ENCODE measurements at regions not wholly inside any gene's neighbourhood (a gene's known extent, or its start where the extent isn't known, plus 50 kb on each side); places are given as distances from the start of the nearest gene placed in this dataset.

DNA sequence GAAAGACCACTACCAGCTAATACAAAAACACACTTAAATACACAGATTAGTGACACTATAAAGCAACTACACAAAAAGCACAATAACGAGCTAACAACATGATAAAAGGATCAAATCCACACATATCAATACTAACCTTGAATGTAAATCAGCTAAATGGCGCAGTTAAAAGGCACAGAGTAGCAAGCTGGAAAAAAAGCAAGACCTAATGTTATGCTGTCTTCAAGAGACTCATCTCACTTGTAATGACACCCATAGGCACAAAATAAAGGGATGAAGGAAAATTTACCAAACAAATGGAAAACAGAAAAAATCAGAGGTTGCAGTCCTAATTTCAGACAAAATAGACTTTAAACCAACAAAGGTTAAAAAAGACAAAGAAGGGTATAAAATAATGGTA, 86.3 kb downstream of the NUS1 start:
- ATAC-seq (no peak), DNase-seq (no peak)
- peaks cover 0 to 7% (median 0%) of the 10 kb centered on the region in 5 donors for H3K36me3 Mint-ChIP-seq
- H3K4me3 ChIP-seq (ENCODE audit: low read length), result no peak overlapping the region
- POLR2A ChIA-PET, result no interaction called here
- no peaks in the 10 kb centered on the region for H3K36me3 ChIP-seq (ENCODE audit: control insufficient read depth in 2 of 3, insufficient read depth in 3 of 3, low read length in 3 of 3)
- no peak overlapping the region for H3K27ac ChIP-seq (ENCODE audit: low read depth, low read length)
- no peaks in the 10 kb centered on the region for H3K27me3 ChIP-seq (ENCODE audit: control insufficient read depth in 2 of 2, insufficient read depth in 2 of 2, low read length in 2 of 2)
- H3K27me3 Mint-ChIP-seq, result peaks cover 0 to 11% (median 3%) of the 10 kb centered on the region in 5 donors
- no peak overlapping the region for H3K4me3 Mint-ChIP-seq
- no peak overlapping the region for H3K27ac Mint-ChIP-seq
- peaks cover 2 to 38% (median 15%) of the 10 kb centered on the region in 11 donors for H3K9me3 Mint-ChIP-seq
- no peaks in the 10 kb centered on the region for H3K4me1 Mint-ChIP-seq
- intact Hi-C loops (cut with micrococcal nuclease), result no loop called here
- no peaks in the 10 kb centered on the region for H3K4me1 ChIP-seq (ENCODE audit: control insufficient read depth in 2 of 2, insufficient read depth in 2 of 2, low read length in 2 of 2)
- H3K9me3 ChIP-seq (ENCODE audit: control insufficient read depth in 2 of 3, low read length in 3 of 3), result peaks cover 0 to 10% (median 0%) of the 10 kb centered on the region in 3 experiments
- CTCF ChIA-PET, result no interaction called here

- intact Hi-C loops (cut with micrococcal nuclease), result no loop called here
- no peak overlapping the region for H3K4me3 ChIP-seq (ENCODE audit: low read length)
- Mint-ChIP-seq H3K4me1 (peaks cover 0 to 2% (median 0%) of the 10 kb centered on the region in 7 donors), H3K4me3 (no peak overlapping the region), H3K36me3 (no peaks in the 10 kb centered on the region), H3K27me3 (peaks cover 0 to 14% (median 4%) of the 10 kb centered on the region in 5 donors), H3K27ac (no peak overlapping the region), H3K9me3 (peaks cover 0 to 8% (median 0%) of the 10 kb centered on the region in 11 donors)
- no peaks in the 10 kb centered on the region for H3K9me3 ChIP-seq (ENCODE audit: control insufficient read depth in 2 of 3, low read length in 3 of 3)
- ATAC-seq (peak; percentile 36), DNase-seq (no peak)
- H3K27me3 ChIP-seq (ENCODE audit: control insufficient read depth in 2 of 2, insufficient read depth in 2 of 2, low read length in 2 of 2), result no peaks in the 10 kb centered on the region
- ChIA-PET CTCF (no interaction called here), POLR2A (no interaction called here)
- H3K27ac ChIP-seq (ENCODE audit: low read depth, low read length), result no peak overlapping the region
- H3K4me1 ChIP-seq (ENCODE audit: control insufficient read depth in 2 of 2, insufficient read depth in 2 of 2, low read length in 2 of 2), result no peaks in the 10 kb centered on the region
- H3K36me3 ChIP-seq (ENCODE audit: control insufficient read depth in 2 of 3, insufficient read depth in 3 of 3, low read length in 3 of 3), result no peaks in the 10 kb centered on the region
These were observed 96.1 kb downstream of the NUS1 start for GRCh38 chr6:117771403-117771802.

- H3K4me1 ChIP-seq (ENCODE audit: control insufficient read depth in 2 of 2, insufficient read depth in 2 of 2, low read length in 2 of 2), result no peaks in the 10 kb centered on the region
- Mint-ChIP-seq H3K36me3 (no peaks in the 10 kb centered on the region), H3K4me1 (peaks cover 0 to 2% (median 0%) of the 10 kb centered on the region in 7 donors), H3K4me3 (no peak overlapping the region), H3K27ac (no peak overlapping the region), H3K27me3 (peaks cover 2 to 33% (median 18%) of the 10 kb centered on the region in 5 donors), H3K9me3 (peaks cover 0 to 3% (median 0%) of the 10 kb centered on the region in 11 donors)
- ChIA-PET POLR2A (no interaction called here), CTCF (interaction anchor here (0.6 kb wide), 1 partner anchor 59 kb away, joined by 5 read pairs; no protein-coding TSS in a partner anchor)
- H3K27me3 ChIP-seq (ENCODE audit: control insufficient read depth in 2 of 2, insufficient read depth in 2 of 2, low read length in 2 of 2), result no peaks in the 10 kb centered on the region
- no peaks in the 10 kb centered on the region for H3K36me3 ChIP-seq (ENCODE audit: control insufficient read depth in 2 of 3, insufficient read depth in 3 of 3, low read length in 3 of 3)
- no peaks in the 10 kb centered on the region for H3K9me3 ChIP-seq (ENCODE audit: control insufficient read depth in 2 of 3, low read length in 3 of 3)
- H3K4me3 ChIP-seq (ENCODE audit: low read length), result no peak overlapping the region
- DNase-seq (no peak), ATAC-seq (no peak)
- H3K27ac ChIP-seq (ENCODE audit: low read depth, low read length), result no peak overlapping the region
- intact Hi-C loops (cut with micrococcal nuclease), result no loop called here
These were observed 101.2 kb downstream of the NUS1 start for GRCh38 chr6:117776441-117776840.

DNA sequence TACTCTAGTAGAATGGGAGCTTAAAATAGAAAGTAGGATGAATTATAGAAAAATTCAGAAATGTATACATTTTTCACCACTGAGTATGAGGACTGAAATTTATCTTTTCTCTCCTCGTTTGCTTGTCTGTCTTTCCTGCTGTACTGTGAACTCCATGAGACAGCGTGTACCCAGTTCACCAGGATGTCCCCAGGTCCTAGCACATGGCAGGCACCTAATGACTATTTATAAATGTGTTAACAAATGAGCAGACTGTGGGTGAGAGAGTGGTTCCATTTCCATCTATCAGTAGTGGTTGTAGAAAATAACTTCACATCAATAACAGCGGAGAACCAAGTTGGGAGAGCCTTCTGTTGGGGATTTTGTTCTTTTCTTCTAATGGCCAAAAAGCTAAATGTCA, 106.3 kb downstream of the NUS1 start:
- no peaks in the 10 kb centered on the region for H3K36me3 ChIP-seq (ENCODE audit: control insufficient read depth in 2 of 3, insufficient read depth in 3 of 3, low read length in 3 of 3)
- no peaks in the 10 kb centered on the region for H3K4me1 ChIP-seq (ENCODE audit: control insufficient read depth in 2 of 2, insufficient read depth in 2 of 2, low read length in 2 of 2)
- H3K9me3 ChIP-seq (ENCODE audit: control insufficient read depth in 2 of 3, low read length in 3 of 3), result no peaks in the 10 kb centered on the region
- no peaks in the 10 kb centered on the region for H3K27me3 ChIP-seq (ENCODE audit: control insufficient read depth in 2 of 2, insufficient read depth in 2 of 2, low read length in 2 of 2)
- no peaks in the 10 kb centered on the region for H3K36me3 Mint-ChIP-seq
- intact Hi-C loops (cut with micrococcal nuclease), result no loop called here
- no peak overlapping the region for H3K27ac ChIP-seq (ENCODE audit: low read depth, low read length)
- ChIA-PET CTCF (no interaction called here), POLR2A (no interaction called here)
- H3K27me3 Mint-ChIP-seq, result peaks cover 2 to 28% (median 26%) of the 10 kb centered on the region in 5 donors
- H3K4me3 ChIP-seq (ENCODE audit: low read length), result no peak overlapping the region
- DNase-seq, result no peak
- ATAC-seq, result no peak
- no peak overlapping the region for H3K27ac Mint-ChIP-seq
- H3K4me1 Mint-ChIP-seq, result no peaks in the 10 kb centered on the region
- no peak overlapping the region for H3K4me3 Mint-ChIP-seq
- peaks cover 0 to 4% (median 0%) of the 10 kb centered on the region in 11 donors for H3K9me3 Mint-ChIP-seq

- Mint-ChIP-seq H3K4me1 (no peaks in the 10 kb centered on the region), H3K9me3 (peaks cover 0 to 4% (median 0%) of the 10 kb centered on the region in 11 donors), H3K4me3 (no peak overlapping the region), H3K36me3 (no peaks in the 10 kb centered on the region), H3K27me3 (peaks cover 0 to 28% (median 17%) of the 10 kb centered on the region in 5 donors), H3K27ac (no peak overlapping the region)
- Histone ChIP-seq H3K27ac (ENCODE audit: low read depth, low read length) (no peak overlapping the region), H3K27me3 (ENCODE audit: control insufficient read depth in 2 of 2, insufficient read depth in 2 of 2, low read length in 2 of 2) (no peaks in the 10 kb centered on the region), H3K36me3 (ENCODE audit: control insufficient read depth in 2 of 3, insufficient read depth in 3 of 3, low read length in 3 of 3) (no peaks in the 10 kb centered on the region), H3K4me3 (ENCODE audit: low read length) (no peak overlapping the region), H3K4me1 (ENCODE audit: control insufficient read depth in 2 of 2, insufficient read depth in 2 of 2, low read length in 2 of 2) (no peaks in the 10 kb centered on the region), H3K9me3 (ENCODE audit: control insufficient read depth in 2 of 3, low read length in 3 of 3) (no peaks in the 10 kb centered on the region)
- ATAC-seq, result no peak
- POLR2A ChIA-PET, result no interaction called here
- intact Hi-C loops (cut with micrococcal nuclease), result no loop called here
- no peak for DNase-seq
- CTCF ChIA-PET, result no interaction called here
These were observed 108.0 kb downstream of the NUS1 start for GRCh38 chr6:117783279-117783678.

GRCh38 chr6:117791012-117791411, 115.7 kb downstream of the NUS1 start:
- Mint-ChIP-seq H3K27ac (no peak overlapping the region), H3K9me3 (peaks cover 0 to 9% (median 4%) of the 10 kb centered on the region in 11 donors), H3K27me3 (peaks cover 0 to 16% (median 5%) of the 10 kb centered on the region in 5 donors), H3K4me3 (no peak overlapping the region), H3K36me3 (no peaks in the 10 kb centered on the region), H3K4me1 (no peaks in the 10 kb centered on the region)
- Histone ChIP-seq H3K36me3 (ENCODE audit: control insufficient read depth in 2 of 3, insufficient read depth in 3 of 3, low read length in 3 of 3) (no peaks in the 10 kb centered on the region), H3K4me3 (ENCODE audit: low read length) (no peak overlapping the region), H3K9me3 (ENCODE audit: control insufficient read depth in 2 of 3, low read length in 3 of 3) (no peaks in the 10 kb centered on the region), H3K4me1 (ENCODE audit: control insufficient read depth in 2 of 2, insufficient read depth in 2 of 2, low read length in 2 of 2) (no peaks in the 10 kb centered on the region), H3K27me3 (ENCODE audit: control insufficient read depth in 2 of 2, insufficient read depth in 2 of 2, low read length in 2 of 2) (no peaks in the 10 kb centered on the region), H3K27ac (ENCODE audit: low read depth, low read length) (no peak overlapping the region)
- no peak for ATAC-seq
- no peak for DNase-seq
- ChIA-PET CTCF (no interaction called here), POLR2A (no interaction called here)
- intact Hi-C loops (cut with micrococcal nuclease), result no loop called here

DNA sequence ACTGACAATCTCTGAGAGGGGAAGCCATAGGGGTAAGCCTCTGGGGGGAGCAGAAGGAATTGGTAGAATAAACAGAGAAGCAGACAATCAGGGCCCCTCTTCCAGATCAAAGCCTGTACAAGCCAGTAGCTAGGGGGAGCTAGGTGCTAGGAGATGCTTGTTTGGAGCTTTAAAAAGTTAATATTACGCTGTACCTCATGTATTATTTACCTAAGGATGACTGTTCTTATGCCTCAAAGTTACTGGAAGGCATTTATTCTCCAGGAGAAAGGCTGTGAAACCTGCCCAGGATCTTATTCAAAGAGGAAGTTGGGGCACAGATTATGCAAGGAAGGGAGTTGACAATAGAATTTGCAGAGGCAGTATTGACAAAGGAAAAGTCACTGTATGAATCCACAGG, 111.8 kb upstream of the SLC35F1 start:
- H3K27ac Mint-ChIP-seq, result no peak overlapping the region
- POLR2A ChIA-PET, result no interaction called here

More for the DNA sequence above, 111.8 kb upstream of the SLC35F1 start:
- H3K9me3 ChIP-seq (ENCODE audit: control insufficient read depth in 2 of 3, low read length in 3 of 3), result no peaks in the 10 kb centered on the region
- H3K4me3 ChIP-seq (ENCODE audit: low read length), result no peak overlapping the region
- H3K36me3 Mint-ChIP-seq, result no peaks in the 10 kb centered on the region
- H3K27ac ChIP-seq (ENCODE audit: low read depth, low read length), result no peak overlapping the region
- DNase-seq (no peak), ATAC-seq (no peak)
- intact Hi-C loops (cut with micrococcal nuclease), result no loop called here
- H3K9me3 Mint-ChIP-seq, result peaks cover 0 to 11% (median 4%) of the 10 kb centered on the region in 11 donors
- CTCF ChIA-PET, result no interaction called here
- H3K27me3 ChIP-seq (ENCODE audit: control insufficient read depth in 2 of 2, insufficient read depth in 2 of 2, low read length in 2 of 2), result no peaks in the 10 kb centered on the region
- H3K4me3 Mint-ChIP-seq, result no peak overlapping the region
- no peaks in the 10 kb centered on the region for H3K4me1 Mint-ChIP-seq
- no peaks in the 10 kb centered on the region for H3K4me1 ChIP-seq (ENCODE audit: control insufficient read depth in 2 of 2, insufficient read depth in 2 of 2, low read length in 2 of 2)
- H3K27me3 Mint-ChIP-seq, result peaks cover 0 to 16% (median 5%) of the 10 kb centered on the region in 5 donors
- H3K36me3 ChIP-seq (ENCODE audit: control insufficient read depth in 2 of 3, insufficient read depth in 3 of 3, low read length in 3 of 3), result no peaks in the 10 kb centered on the region

All from naive thymus-derived CD4-positive, alpha-beta T cell (primary cell).